H1 (cell line): ENCODE measurements at regions not wholly inside any gene's neighbourhood (a gene's known extent, or its start where the extent isn't known, plus 50 kb on each side); places are given as distances from the start of the nearest gene placed in this dataset.

Experiments
- CTCF ChIA-PET: fragments of 300-600 bp; sonication (Branson Sonifier 250); formaldehyde crosslinking; loops from one replicate; lab custom pipeline; 2021; ENCODE audit not compliant: partially characterized antibody; lab: Charles Lee
- POLR2A ChIA-PET: fragments of 300-600 bp; sonication (Branson Sonifier 250); formaldehyde crosslinking; loops from one replicate; lab custom pipeline; 2021; ENCODE audit warnings: inconsistent platforms; ENCODE audit not compliant: partially characterized antibody; lab: Charles Lee
- DNase-seq, 2 experiments: peaks; one replicate each; pipeline versions ENCODE4 v3.0.0 to v3.0.0-alpha.2; 2010 to 2022; ENCODE audit warnings: low spot score in 2 of 2, low read depth in 1 of 2, mixed read lengths in 1 of 2
- FAIRE-seq: peaks from 2 replicates; lab custom pipeline; 2011; peaks lifted over from hg19 to GRCh38; lab: Jason Lieb, UNC
- H2AFZ ChIP-seq: 2 replicates; pipeline ENCODE4 v1.8.1; 2012; ENCODE audit warnings: low read length, inconsistent platforms
- H2AK5ac ChIP-seq: 2 replicates; pipeline ENCODE4 v1.6.1; 2013; ENCODE audit warnings: low read depth, low read length
- H2BK120ac ChIP-seq: replicated peaks from 2 replicates; pipeline ENCODE3; 2013; ENCODE audit warnings: low read depth, low read length, inconsistent platforms
- H2BK12ac ChIP-seq: 2 replicates; pipeline ENCODE4 v1.6.1; 2013; ENCODE audit warnings: low read depth, low read length
- H2BK15ac ChIP-seq: 2 replicates; pipeline ENCODE4 v1.6.1; 2013; ENCODE audit warnings: low read length
- H2BK20ac ChIP-seq: 2 replicates; pipeline ENCODE4 v1.6.1; 2013; ENCODE audit warnings: low read length
- H2BK5ac ChIP-seq: 2 replicates; pipeline ENCODE4 v1.6.1; 2013; ENCODE audit warnings: low read depth, low read length
- H3K14ac ChIP-seq: 2 replicates; pipeline ENCODE4 v1.6.1; 2013; ENCODE audit warnings: inconsistent platforms; ENCODE audit not compliant: insufficient read length
- H3K18ac ChIP-seq: 2 replicates; pipeline ENCODE4 v1.6.1; 2013; ENCODE audit warnings: low read length; ENCODE audit errors: extremely low read depth
- H3K23ac ChIP-seq: 2 replicates; pipeline ENCODE4 v1.6.1; 2013; ENCODE audit warnings: inconsistent platforms; ENCODE audit not compliant: insufficient read length
- H3K23me2 ChIP-seq: 2 replicates; pipeline ENCODE4 v1.6.1; 2013; ENCODE audit warnings: low read depth, low read length
- H3K27ac ChIP-seq: 2 replicates; pipeline ENCODE4 v1.6.1; 2011; ENCODE audit warnings: low read depth, low read length, inconsistent platforms
- H3K27me3 ChIP-seq, 4 experiments: replicated peaks in 1 of 4; 1 replicate in 1 of 4; 2 replicates in 3 of 4; pipeline versions ENCODE4 v1.6.1 to v1.8.1; 2011 to 2013; ENCODE audit warnings: low read length in 3 of 4, mild to moderate bottlenecking in 3 of 4, inconsistent platforms in 2 of 4, mixed read lengths in 2 of 4, moderate library complexity in 1 of 4; ENCODE audit not compliant: control insufficient read depth in 3 of 4, insufficient read depth in 3 of 4; ENCODE audit errors: extremely low read depth in 1 of 4
- H3K36me3 ChIP-seq, 4 experiments: 2 replicates each; pipeline versions ENCODE4 v1.6.1 to v1.8.1; 2011 to 2013; ENCODE audit warnings: mild to moderate bottlenecking in 4 of 4, low read length in 3 of 4, moderate library complexity in 2 of 4, control low read depth in 1 of 4, inconsistent platforms in 1 of 4; ENCODE audit not compliant: insufficient read depth in 4 of 4, control insufficient read depth in 2 of 4
- H3K4ac ChIP-seq: replicated peaks from 2 replicates; pipeline ENCODE3; 2013; ENCODE audit warnings: low read length, low read depth, mixed read lengths, inconsistent platforms; ENCODE audit not compliant: insufficient read length
- H3K4me1 ChIP-seq, 4 experiments: replicated peaks in 1 of 4; 1 replicate in 1 of 4; 2 replicates in 3 of 4; pipeline versions ENCODE4 v1.6.1 to v1.8.1; 2011 to 2013; ENCODE audit warnings: low read length in 3 of 4, inconsistent platforms in 2 of 4, mixed read lengths in 1 of 4; ENCODE audit not compliant: insufficient read depth in 4 of 4, control insufficient read depth in 3 of 4
- H3K4me2 ChIP-seq, 2 experiments: 2 replicates each; pipeline versions ENCODE4 v1.6.1 to v1.8.1; 2011 to 2013; ENCODE audit warnings: low read depth in 2 of 2, low read length in 2 of 2, control low read depth in 1 of 2, inconsistent platforms in 1 of 2, mild to moderate bottlenecking in 1 of 2; ENCODE audit not compliant: insufficient read depth in 1 of 2
- H3K4me3 ChIP-seq, 4 experiments: fragments of 200-600, 300-600 bp in 1 of 4; sonication (generic), shearing (Covaris generic), sonication (Bioruptor Twin) in 1 of 4; 2 replicates each; pipeline versions ENCODE4 v1.5.1 to v1.8.1; 2011 to 2016; ENCODE audit warnings: low read length in 4 of 4, low read depth in 3 of 4, control low read depth in 2 of 4, inconsistent platforms in 2 of 4, mild to moderate bottlenecking in 2 of 4, mixed read lengths in 1 of 4, moderate library complexity in 1 of 4; ENCODE audit not compliant: insufficient read depth in 2 of 4; ENCODE audit errors: extremely low read depth in 1 of 4
- H3K56ac ChIP-seq: replicated peaks from 2 replicates; pipeline ENCODE3; 2013; ENCODE audit warnings: low read depth, mild to moderate bottlenecking, mixed read lengths, low read length, inconsistent platforms; ENCODE audit not compliant: insufficient read length
- H3K79me1 ChIP-seq: 2 replicates; pipeline ENCODE4 v1.6.1; 2013; ENCODE audit warnings: low read depth, low read length, control low read depth
- H3K79me2 ChIP-seq, 2 experiments: 2 replicates each; pipeline versions ENCODE4 v1.6.1 to v1.8.1; 2012 to 2013; ENCODE audit warnings: low read length in 2 of 2, mild to moderate bottlenecking in 2 of 2, inconsistent platforms in 1 of 2; ENCODE audit not compliant: insufficient read depth in 2 of 2, control insufficient read depth in 1 of 2
- H3K9ac ChIP-seq, 4 experiments: replicated peaks in 1 of 4; 1 replicate in 1 of 4; 2 replicates in 3 of 4; pipeline versions ENCODE4 v1.6.1 to v1.8.1; 2011 to 2013; ENCODE audit warnings: low read depth in 3 of 4, low read length in 3 of 4, control low read depth in 2 of 4, mild to moderate bottlenecking in 2 of 4, moderate library complexity in 2 of 4, inconsistent platforms in 1 of 4; ENCODE audit errors: extremely low read depth in 1 of 4
- H3K9me3 ChIP-seq, 2 experiments: 2 replicates each; pipeline versions ENCODE4 v1.6.1 to v1.8.1; 2012 to 2013; ENCODE audit warnings: mild to moderate bottlenecking in 2 of 2, moderate library complexity in 2 of 2, control low read depth in 1 of 2, inconsistent platforms in 1 of 2, low read depth in 1 of 2, low read length in 1 of 2, mixed read lengths in 1 of 2; ENCODE audit not compliant: insufficient read depth in 2 of 2
- H4K20me1 ChIP-seq, 2 experiments: replicated peaks in 1 of 2; 2 replicates each; pipeline versions ENCODE3 to v1.8.1; 2011 to 2013; ENCODE audit warnings: inconsistent platforms in 2 of 2, low read length in 2 of 2, mild to moderate bottlenecking in 1 of 2; ENCODE audit not compliant: insufficient read depth in 2 of 2, control insufficient read depth in 1 of 2
- H4K5ac ChIP-seq: 2 replicates; pipeline ENCODE4 v1.6.1; 2013; ENCODE audit warnings: low read length, low read depth, mixed read lengths, inconsistent platforms; ENCODE audit not compliant: insufficient read length
- H4K8ac ChIP-seq: 2 replicates; pipeline ENCODE4 v1.8.0; 2013; ENCODE audit warnings: mild to moderate bottlenecking, moderate library complexity, low read length, inconsistent platforms; ENCODE audit not compliant: insufficient read depth; ENCODE audit errors: extremely low read depth
- H4K91ac ChIP-seq: replicated peaks from 2 replicates; pipeline ENCODE3; 2013; ENCODE audit warnings: low read length, mixed read lengths, inconsistent platforms; ENCODE audit not compliant: insufficient read length
- ASH2L ChIP-seq: fragments of 200-600, 300-600 bp; sonication (generic); IDR thresholded peaks from one replicate; pipeline ENCODE4 v1.7.1; 2017; ENCODE audit warnings: low read length
- BACH1 ChIP-seq: IDR thresholded peaks from 2 replicates; pipeline ENCODE4 v1.6.1; 2012; ENCODE audit warnings: low read length, improper control_type of control experiment
- CREB1 ChIP-seq: IDR thresholded peaks from 2 replicates; pipeline ENCODE4 v1.6.1; 2012; ENCODE audit warnings: inconsistent platforms
- FOSL1 ChIP-seq: IDR thresholded peaks from 2 replicates; pipeline ENCODE4 v1.6.1; 2011; ENCODE audit warnings: mild to moderate bottlenecking, low read depth, low read length, moderate library complexity; ENCODE audit not compliant: insufficient read depth
- GTF2F1 ChIP-seq: IDR thresholded peaks from 2 replicates; pipeline ENCODE4 v1.6.1; 2012; ENCODE audit warnings: low read depth, low read length, improper control_type of control experiment, borderline replicate concordance
- JUN ChIP-seq: IDR thresholded peaks from 2 replicates; pipeline ENCODE4 v1.6.1; 2011; ENCODE audit warnings: low read depth, mild to moderate bottlenecking, improper control_type of control experiment, low read length
- PHF8 ChIP-seq: fragments of 200-600 bp; sonication (generic); conservative IDR thresholded peaks from 2 replicates; pipeline ENCODE4 v1.7.1; 2012; ENCODE audit warnings: low read depth, mild to moderate bottlenecking, inconsistent platforms, low read length, moderate library complexity
- POLR2A ChIP-seq, 2 experiments: IDR thresholded peaks; 1 replicate in 1 of 2; 2 replicates in 1 of 2; pipeline ENCODE4 v1.6.1; 2011; ENCODE audit warnings: low read depth in 2 of 2, low read length in 2 of 2, mild to moderate bottlenecking in 2 of 2; ENCODE audit errors: control extremely low read depth in 1 of 2
- POLR2AphosphoS5 ChIP-seq: IDR thresholded peaks from 2 replicates; pipeline ENCODE4 v1.6.1; 2011; ENCODE audit warnings: low read depth, low read length
- RFX5 ChIP-seq: IDR thresholded peaks from 2 replicates; pipeline ENCODE4 v1.6.1; 2011; ENCODE audit warnings: low read depth, low read length, improper control_type of control experiment, borderline replicate concordance
- SIRT6 ChIP-seq: IDR thresholded peaks from one replicate; pipeline ENCODE4 v1.7.1; 2012; ENCODE audit warnings: low read length, inconsistent platforms
- SP2 ChIP-seq: IDR thresholded peaks from 2 replicates; pipeline ENCODE4 v1.6.1; 2012; ENCODE audit warnings: mild to moderate bottlenecking, low read length, inconsistent platforms
- WGBS, 2 experiments: shearing (Covaris generic) in 1 of 2; methylation state at CpG; one replicate each; pipeline versions ENCODE4 v1.1.6 to v1.1.7; 2013 to 2015; ENCODE audit warnings: low lambda C conversion rate in 2 of 2, mixed read lengths in 2 of 2, inconsistent platforms in 1 of 2, low coverage in 1 of 2, missing lambda C conversion rate in 1 of 2; ENCODE audit not compliant: insufficient replicate concordance in 2 of 2, insufficient coverage in 1 of 2, insufficient read length in 1 of 2; ENCODE audit errors: extremely low coverage in 1 of 2, missing lambda C conversion rate in 1 of 2; 5-methylcytosine and 5-hydroxymethylcytosine counted together

DNA sequence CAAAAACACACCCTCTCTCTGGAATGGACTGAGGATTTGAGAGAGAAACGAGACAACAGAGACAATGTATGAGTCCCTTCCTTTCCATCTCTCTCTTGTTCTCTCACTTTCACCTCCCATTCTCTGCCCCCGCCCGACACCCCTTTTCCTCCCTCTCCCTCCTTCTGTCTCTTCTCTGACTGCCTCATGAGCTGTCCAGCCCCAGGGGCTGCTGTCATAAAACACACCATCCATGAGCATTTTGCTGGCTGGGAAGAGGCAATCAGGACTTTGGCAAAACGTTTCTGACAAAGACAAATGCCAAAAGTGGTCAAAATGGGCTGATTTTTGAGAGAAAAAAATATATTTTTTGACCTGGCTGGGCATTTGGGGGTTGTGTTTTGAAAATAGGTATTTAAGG is 377.2 kb downstream of the EN1 start:
- no peak overlapping the region for H2BK120ac ChIP-seq
- no peak overlapping the region for H3K14ac ChIP-seq
- H3K4me2 ChIP-seq, result no peak overlapping the region
- H3K4ac ChIP-seq, result no peak overlapping the region
- POLR2A ChIA-PET, result interaction anchor here (0.7 kb wide), 1 partner anchor 149 kb away, joined by 3 read pairs; no protein-coding TSS in a partner anchor
- H2AK5ac ChIP-seq, result no peak overlapping the region
- H4K8ac ChIP-seq, result no peak overlapping the region
- no peak overlapping the region for H4K91ac ChIP-seq
- 89% methylated on average over 4 of the region's 4 CpGs; no CpG with 5 or more reads in 1 of the 2 experiments for WGBS, 2 experiments
- H2BK15ac ChIP-seq, result no peak overlapping the region
- H3K23me2 ChIP-seq, result no peaks in the 10 kb centered on the region; the same call in 1 of the 2 replicates
- H3K27me3 ChIP-seq, result no peaks in the 10 kb centered on the region
- no peak overlapping the region for H3K18ac ChIP-seq
- no peak overlapping the region for H3K9ac ChIP-seq
- CTCF ChIA-PET, result no interaction called here
- no peak overlapping the region for H2AFZ ChIP-seq
- H3K79me1 ChIP-seq, result no peaks in the 10 kb centered on the region
- H3K23ac ChIP-seq, result no peak overlapping the region
- no peak overlapping the region for H2BK5ac ChIP-seq
- H3K79me2 ChIP-seq, result no peaks in the 10 kb centered on the region
- H3K27ac ChIP-seq, result no peak overlapping the region
- H3K56ac ChIP-seq, result no peak overlapping the region
- H3K4me1 ChIP-seq, result peaks cover 0 to 7% (median 7%) of the 10 kb centered on the region in 4 experiments; a peak in 6 of 7 replicates
- H3K4me3 ChIP-seq, result no peak overlapping the region
- H3K9me3 ChIP-seq, result no peaks in the 10 kb centered on the region
- no peaks in the 10 kb centered on the region for H3K36me3 ChIP-seq
- no peak for FAIRE-seq
- no peak for DNase-seq
- no peaks in the 10 kb centered on the region for H4K20me1 ChIP-seq
- H2BK12ac ChIP-seq, result no peak overlapping the region
- no peak for TF ChIP-seq CREB1
- TF ChIP-seq POLR2AphosphoS5, result no peak
- TF ChIP-seq PHF8, result no peak
- no peak for TF ChIP-seq ASH2L
- no peak for TF ChIP-seq SIRT6
- no peak for TF ChIP-seq RFX5
- TF ChIP-seq FOSL1, result no peak
- TF ChIP-seq POLR2A (IDR thresholded peaks at IDR 0.05; ENCODE audit: control extremely low read depth in 1 of 2, low read depth in 2 of 2, low read length in 2 of 2), result no peak
- no peak for TF ChIP-seq BACH1
- TF ChIP-seq GTF2F1, result no peak
- TF ChIP-seq SP2, result no peak
- TF ChIP-seq JUN, result no peak
- H4K5ac ChIP-seq, result no peak overlapping the region
- no peak overlapping the region for H2BK20ac ChIP-seq
